Adipocyte (in vitro differentiated cells): ENCODE measurements at regions not wholly inside any gene's neighbourhood (a gene's known extent, or its start where the extent isn't known, plus 50 kb on each side); places are given as distances from the start of the nearest gene placed in this dataset.

Source experiments
- DNase-seq: peaks from one replicate; pipeline ENCODE4 v3.0.0-alpha.2; 2015; ENCODE audit warnings: low read depth
- H3K27me3 ChIP-seq: replicated peaks from 2 replicates; pipeline ENCODE4 v1.7.0; 2013; ENCODE audit warnings: mild to moderate bottlenecking, low read length, moderate library complexity; ENCODE audit not compliant: control insufficient read depth, insufficient read depth
- H3K36me3 ChIP-seq: 2 replicates; pipeline ENCODE4 v1.7.0; 2013; ENCODE audit warnings: low read length, mild to moderate bottlenecking, moderate library complexity; ENCODE audit not compliant: control insufficient read depth, insufficient read depth, severe bottlenecking
- H3K4me1 ChIP-seq: 2 replicates; pipeline ENCODE4 v1.7.0; 2013; ENCODE audit warnings: mild to moderate bottlenecking, low read length, moderate library complexity; ENCODE audit not compliant: control insufficient read depth, insufficient read depth
- H3K4me3 ChIP-seq: 2 replicates; pipeline ENCODE4 v1.7.0; 2013; ENCODE audit warnings: mild to moderate bottlenecking, low read length, moderate library complexity
- H3K9ac ChIP-seq: 2 replicates; pipeline ENCODE4 v1.7.0; 2013; ENCODE audit warnings: mild to moderate bottlenecking, low read length, moderate library complexity
- H3K9me3 ChIP-seq: 2 replicates; pipeline ENCODE4 v1.7.0; 2013; ENCODE audit warnings: mild to moderate bottlenecking, low read length, moderate library complexity; ENCODE audit not compliant: control insufficient read depth

GRCh38 chr1:29676496-29676895, 440.2 kb downstream of the PTPRU start:
- no peak overlapping the region for H3K9ac ChIP-seq
- H3K36me3 ChIP-seq: no peaks in the 10 kb centered on the region
- H3K4me3 ChIP-seq: no peak overlapping the region
- H3K27me3 ChIP-seq: peaks cover 12% of the 10 kb centered on the region
- H3K9me3 ChIP-seq: no peaks in the 10 kb centered on the region
- no peaks in the 10 kb centered on the region for H3K4me1 ChIP-seq
- DNase-seq: no peak

DNA sequence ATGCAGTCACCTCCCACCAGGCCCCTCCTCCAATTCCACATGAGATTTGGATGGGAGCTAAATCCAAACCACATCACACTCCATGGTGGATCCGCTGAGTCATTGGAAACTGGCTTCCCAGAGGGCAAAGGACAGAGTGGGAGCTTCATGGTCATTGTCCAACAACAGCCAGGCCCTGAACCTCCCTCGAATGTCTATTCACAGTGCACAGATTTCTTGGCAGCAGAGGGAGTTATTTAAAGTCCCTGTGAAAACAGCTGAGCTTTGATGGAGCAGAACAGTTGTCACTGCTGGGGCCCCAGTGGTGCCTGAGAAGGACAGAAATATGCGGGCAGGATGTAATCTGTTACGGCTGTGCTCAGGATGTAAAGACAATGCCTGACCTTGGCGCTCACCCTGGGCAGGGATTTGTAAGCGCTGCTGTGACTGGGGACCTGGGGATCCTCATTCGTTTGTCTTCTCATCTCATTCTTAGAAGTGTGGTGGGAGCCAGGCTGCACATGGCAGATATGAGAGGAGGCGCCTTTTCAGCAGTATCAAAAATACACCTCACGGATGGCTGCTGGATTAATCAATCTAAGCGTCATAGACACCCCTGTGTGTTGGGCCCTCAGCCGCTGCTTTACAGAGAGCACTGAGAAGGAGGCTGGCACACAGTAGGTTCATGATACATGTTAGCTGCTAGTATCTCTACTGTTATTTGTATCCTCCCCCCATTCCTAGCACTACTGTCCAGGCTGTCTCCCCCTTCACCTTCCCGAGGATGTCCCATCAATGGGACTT, 439.4 kb downstream of the PTPRU start:
- no peak for DNase-seq
- H3K9me3 ChIP-seq: no peaks in the 10 kb centered on the region

DNA sequence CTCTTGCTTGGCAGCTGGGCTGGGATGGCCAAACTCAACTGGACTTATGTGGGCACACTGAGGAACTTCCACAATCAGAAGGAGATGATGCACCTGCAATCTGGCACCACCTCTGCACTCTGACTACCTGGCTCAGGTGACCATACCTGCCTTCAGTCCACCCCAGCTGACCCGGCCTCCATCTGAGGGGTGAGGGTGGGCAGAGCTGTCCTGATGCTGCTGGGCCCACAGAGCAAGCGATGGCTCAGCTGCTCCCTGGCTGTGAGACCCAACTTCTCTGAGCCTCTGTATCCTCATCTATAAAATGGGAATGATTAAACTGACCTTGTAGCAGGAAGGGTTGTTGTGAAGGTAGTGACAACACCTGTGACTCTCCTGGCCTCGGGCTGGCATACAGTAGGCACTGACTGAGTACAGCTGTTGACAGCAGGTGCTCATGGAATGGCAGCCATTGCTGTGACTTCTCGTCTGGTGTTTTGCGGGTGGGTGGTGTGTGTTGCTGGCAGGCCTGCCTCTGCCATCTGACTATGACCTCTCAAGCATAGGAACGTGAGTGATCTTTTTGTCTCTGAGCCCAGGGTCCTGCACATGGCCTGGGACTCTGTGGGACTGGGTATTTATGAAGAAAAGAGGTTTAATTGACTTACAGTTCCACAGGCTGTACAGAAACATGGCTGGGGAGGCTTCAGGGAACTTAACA, 438.5 kb downstream of the PTPRU start:
- no peaks in the 10 kb centered on the region for H3K9me3 ChIP-seq
- H3K4me1 ChIP-seq: no peaks in the 10 kb centered on the region
- H3K4me3 ChIP-seq: no peak overlapping the region
- DNase-seq: no peak
- H3K27me3 ChIP-seq: peaks cover 14% of the 10 kb centered on the region
- no peak overlapping the region for H3K9ac ChIP-seq
- no peaks in the 10 kb centered on the region for H3K36me3 ChIP-seq

More for the DNA sequence above, 439.4 kb downstream of the PTPRU start:
- Histone ChIP-seq H3K4me3 (no peak overlapping the region), H3K9ac (no peak overlapping the region), H3K4me1 (no peaks in the 10 kb centered on the region), H3K36me3 (no peaks in the 10 kb centered on the region), H3K27me3 (peaks cover 12% of the 10 kb centered on the region)

DNA sequence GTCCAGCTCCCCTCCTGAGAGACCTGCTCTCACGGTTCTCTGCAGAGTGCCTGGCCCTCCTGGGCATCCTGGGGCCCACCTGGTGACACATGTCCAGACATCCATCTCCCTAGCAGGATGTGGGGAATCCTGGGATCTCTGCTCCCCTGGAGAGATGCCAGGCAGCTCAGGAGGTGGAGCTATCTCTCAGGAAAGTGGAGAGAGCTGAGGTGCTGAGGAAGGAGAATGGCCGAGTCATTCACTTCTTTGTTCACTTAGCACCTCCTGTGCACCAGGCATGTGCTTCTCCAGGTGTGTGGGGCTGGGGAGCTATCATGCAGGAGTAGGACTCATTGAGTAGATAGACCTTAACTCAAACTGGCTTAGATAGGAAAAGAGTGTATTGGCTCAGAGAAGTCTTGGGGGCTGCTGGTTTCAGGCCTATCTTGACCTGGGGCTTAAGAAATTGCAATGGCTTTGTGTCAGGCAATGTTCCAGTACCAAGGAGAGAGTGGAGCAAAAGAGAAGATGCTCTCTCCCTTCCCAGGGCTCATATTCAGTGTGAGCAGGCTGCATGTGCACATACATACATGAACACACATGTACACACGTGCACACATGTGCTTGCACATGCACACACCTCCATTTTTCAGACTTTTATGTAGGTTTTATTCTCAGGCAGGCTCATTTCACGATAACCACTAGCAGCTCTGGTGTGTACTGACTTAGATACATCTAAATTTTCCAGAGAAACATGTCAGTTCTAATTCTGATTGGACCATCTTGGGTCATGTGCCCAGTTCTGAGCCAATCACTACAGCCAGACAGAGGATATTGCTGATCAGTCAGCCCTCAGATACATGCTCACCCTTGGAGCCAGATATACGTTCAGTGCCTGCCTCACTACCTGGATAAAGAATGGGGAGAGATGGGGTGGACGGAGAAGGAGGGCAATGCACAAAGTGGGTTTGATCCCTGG, 437.6 kb downstream of the PTPRU start:
- no peaks in the 10 kb centered on the region for H3K36me3 ChIP-seq
- H3K4me3 ChIP-seq: no peak overlapping the region
- peaks cover 10% of the 10 kb centered on the region for H3K27me3 ChIP-seq
- H3K4me1 ChIP-seq: no peaks in the 10 kb centered on the region
- no peak for DNase-seq
- no peak overlapping the region for H3K9ac ChIP-seq
- H3K9me3 ChIP-seq: no peaks in the 10 kb centered on the region

DNA sequence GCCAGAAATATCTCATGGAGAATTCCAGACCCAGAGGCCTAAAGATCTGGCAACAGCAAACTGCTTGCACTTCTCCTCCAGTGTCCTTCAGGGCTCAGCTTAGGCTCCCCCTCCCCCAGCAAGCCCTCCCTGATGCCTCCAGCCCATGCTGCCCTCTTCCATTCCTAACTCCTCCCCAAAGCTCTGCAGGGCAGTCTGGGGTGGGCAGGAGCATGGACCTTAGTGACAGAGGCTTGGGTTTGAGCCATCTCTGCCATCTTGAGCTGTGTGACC, 436.8 kb downstream of the PTPRU start:
- H3K27me3 ChIP-seq: peaks cover 10% of the 10 kb centered on the region
- H3K9ac ChIP-seq: no peak overlapping the region
- H3K9me3 ChIP-seq: no peaks in the 10 kb centered on the region
- no peaks in the 10 kb centered on the region for H3K4me1 ChIP-seq
- H3K4me3 ChIP-seq: no peak overlapping the region
- H3K36me3 ChIP-seq: no peaks in the 10 kb centered on the region
- DNase-seq: no peak

- peaks cover 11% of the 10 kb centered on the region for H3K27me3 ChIP-seq
- no peak overlapping the region for H3K4me3 ChIP-seq
- H3K9ac ChIP-seq: no peak overlapping the region
- no peaks in the 10 kb centered on the region for H3K4me1 ChIP-seq
- no peaks in the 10 kb centered on the region for H3K9me3 ChIP-seq
- DNase-seq: no peak
- H3K36me3 ChIP-seq: no peaks in the 10 kb centered on the region
Measured at GRCh38 chr1:29672416-29673227, 436.3 kb downstream of the PTPRU start.

- Histone ChIP-seq H3K9ac (no peak overlapping the region), H3K27me3 (peaks cover 8% of the 10 kb centered on the region), H3K4me3 (no peak overlapping the region), H3K4me1 (no peaks in the 10 kb centered on the region), H3K36me3 (no peaks in the 10 kb centered on the region), H3K9me3 (no peaks in the 10 kb centered on the region)
- DNase-seq: no peak
Measured at GRCh38 chr1:29671446-29672356, 435.4 kb downstream of the PTPRU start.

GRCh38 chr1:29670752-29671151, 434.4 kb downstream of the PTPRU start:
- Histone ChIP-seq H3K9ac (no peak overlapping the region), H3K9me3 (no peaks in the 10 kb centered on the region), H3K4me3 (no peak overlapping the region), H3K36me3 (no peaks in the 10 kb centered on the region), H3K27me3 (peaks cover 8% of the 10 kb centered on the region), H3K4me1 (no peaks in the 10 kb centered on the region)
- DNase-seq: no peak

- no peaks in the 10 kb centered on the region for H3K9me3 ChIP-seq
Measured at GRCh38 chr1:29669912-29670311, 433.6 kb downstream of the PTPRU start.

More at GRCh38 chr1:29669912-29670311, 433.6 kb downstream of the PTPRU start:
- Histone ChIP-seq H3K9ac (no peak overlapping the region), H3K27me3 (peaks cover 8% of the 10 kb centered on the region), H3K36me3 (no peaks in the 10 kb centered on the region), H3K4me1 (no peaks in the 10 kb centered on the region), H3K4me3 (no peak overlapping the region)
- no peak for DNase-seq
